Middle frontal gyrus (tissue), 1 donor: ENCODE measurements at regions not wholly inside any gene's neighbourhood (a gene's known extent, or its start where the extent isn't known, plus 50 kb on each side); places are given as distances from the start of the nearest gene placed in this dataset.

ENCODE experiments used
- DNase-seq: peaks from one replicate; pipeline ENCODE4 v3.0.0-alpha.2; 2015; ENCODE audit warnings: low spot score; ENCODE audit errors: extremely low spot score

- DNase-seq: no peak
Observed at GRCh38 chr21:19950347-19950746, 1047.9 kb upstream of the NCAM2 start.

DNA sequence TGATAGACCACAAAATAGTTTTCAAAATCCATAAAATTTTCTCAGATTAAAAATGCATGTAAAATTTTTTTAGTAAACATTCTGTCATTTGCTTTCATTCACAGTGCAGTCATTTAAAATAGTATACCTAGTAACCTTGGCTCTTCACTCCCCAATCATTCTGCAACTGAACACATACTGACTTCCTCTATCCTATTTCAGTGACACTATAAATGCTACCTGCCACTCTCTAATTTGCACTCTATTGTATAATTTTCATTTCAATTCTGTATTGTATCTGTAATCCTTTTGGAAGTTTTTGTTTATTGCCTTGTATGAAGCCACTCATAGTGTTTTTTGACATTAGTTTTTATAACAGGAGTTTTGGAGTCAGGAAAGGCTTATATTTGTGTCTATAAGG is 1029.1 kb upstream of the NCAM2 start:
- DNase-seq: no peak

GRCh38 chr21:19981938-19982337 is 1016.3 kb upstream of the NCAM2 start:
- no peak for DNase-seq

- no peak for DNase-seq
Observed at GRCh38 chr21:19986396-19986795, 1011.8 kb upstream of the NCAM2 start.

DNA sequence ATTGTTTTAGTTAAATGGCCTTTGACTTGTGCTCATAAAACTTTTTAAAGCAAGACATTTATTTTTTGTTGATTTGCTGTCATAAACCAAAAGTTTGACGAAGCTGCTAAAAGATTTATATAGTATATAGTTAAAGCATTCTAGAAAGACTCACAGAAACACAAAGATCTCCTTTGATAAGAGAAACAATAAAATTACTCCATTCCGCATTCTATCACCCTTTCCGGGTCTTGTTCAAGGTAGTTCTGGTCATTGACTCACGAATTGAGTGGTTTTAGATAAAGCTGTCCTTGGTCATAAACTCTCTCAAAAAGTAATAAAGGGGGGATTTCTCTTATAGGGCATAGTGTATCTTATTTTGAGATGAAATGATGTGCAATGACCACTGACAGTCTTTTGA is 1010.5 kb upstream of the NCAM2 start:
- DNase-seq: no peak

DNA sequence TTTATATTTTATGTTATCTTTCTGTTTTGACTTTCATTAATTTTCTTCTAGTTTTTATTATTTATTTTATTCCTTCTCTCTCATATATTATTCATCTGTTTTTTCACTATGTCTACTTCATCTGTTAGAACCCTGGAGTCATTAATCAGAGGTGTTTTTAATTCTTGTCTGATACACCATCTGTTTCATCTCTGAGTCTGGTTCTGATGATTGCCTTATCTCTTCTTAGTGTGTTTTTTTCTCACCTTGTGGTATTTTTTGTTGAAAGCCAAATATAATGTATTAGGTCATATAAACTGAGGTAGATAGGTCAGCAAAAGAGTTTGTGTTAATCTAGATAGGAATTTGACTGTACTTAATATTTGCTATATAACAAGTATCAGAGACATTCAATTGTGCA is 1005.7 kb upstream of the NCAM2 start:
- no peak for DNase-seq

GRCh38 chr21:19993268-19993667 is 1004.9 kb upstream of the NCAM2 start:
- DNase-seq: no peak

DNA sequence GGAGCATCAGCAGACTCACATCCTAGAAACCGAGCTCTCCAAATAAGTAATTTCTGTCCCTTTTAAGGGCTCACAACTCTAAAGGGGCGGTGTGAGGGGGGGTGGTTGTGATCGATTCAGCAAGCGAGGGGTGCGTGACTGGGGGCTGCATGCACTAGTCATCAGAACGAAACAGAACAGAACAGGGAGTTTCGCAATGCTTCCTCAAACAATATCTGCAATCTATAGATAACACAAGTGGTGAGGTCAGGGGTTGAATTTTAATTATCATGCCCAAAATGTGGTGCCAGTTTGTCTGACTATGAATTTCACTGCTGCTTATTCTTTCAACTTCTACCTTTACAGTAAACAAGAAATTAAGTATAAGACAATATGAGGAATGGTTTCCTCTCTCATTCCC is 1003.0 kb upstream of the NCAM2 start:
- no peak for DNase-seq

DNA sequence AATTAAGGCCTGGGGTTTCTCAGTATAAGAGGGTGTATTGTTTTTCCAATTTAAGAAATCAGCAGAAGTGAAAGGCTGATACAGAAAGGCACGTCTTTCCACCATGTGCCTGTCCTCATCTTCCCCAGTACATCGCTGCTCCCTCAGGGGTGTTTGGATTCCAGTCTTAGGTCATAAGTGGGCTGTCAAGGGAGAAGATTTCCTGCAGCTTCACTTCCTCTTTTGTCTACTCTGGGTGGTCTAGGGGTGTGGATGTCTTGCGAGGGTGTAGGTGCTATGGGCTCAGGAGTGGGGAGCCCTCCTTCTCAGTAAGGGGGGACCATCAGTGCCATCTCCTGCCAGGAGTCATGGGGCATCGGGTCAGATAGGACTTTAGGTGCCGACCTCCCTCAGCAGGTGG is 999.8 kb upstream of the NCAM2 start:
- DNase-seq: no peak

DNA sequence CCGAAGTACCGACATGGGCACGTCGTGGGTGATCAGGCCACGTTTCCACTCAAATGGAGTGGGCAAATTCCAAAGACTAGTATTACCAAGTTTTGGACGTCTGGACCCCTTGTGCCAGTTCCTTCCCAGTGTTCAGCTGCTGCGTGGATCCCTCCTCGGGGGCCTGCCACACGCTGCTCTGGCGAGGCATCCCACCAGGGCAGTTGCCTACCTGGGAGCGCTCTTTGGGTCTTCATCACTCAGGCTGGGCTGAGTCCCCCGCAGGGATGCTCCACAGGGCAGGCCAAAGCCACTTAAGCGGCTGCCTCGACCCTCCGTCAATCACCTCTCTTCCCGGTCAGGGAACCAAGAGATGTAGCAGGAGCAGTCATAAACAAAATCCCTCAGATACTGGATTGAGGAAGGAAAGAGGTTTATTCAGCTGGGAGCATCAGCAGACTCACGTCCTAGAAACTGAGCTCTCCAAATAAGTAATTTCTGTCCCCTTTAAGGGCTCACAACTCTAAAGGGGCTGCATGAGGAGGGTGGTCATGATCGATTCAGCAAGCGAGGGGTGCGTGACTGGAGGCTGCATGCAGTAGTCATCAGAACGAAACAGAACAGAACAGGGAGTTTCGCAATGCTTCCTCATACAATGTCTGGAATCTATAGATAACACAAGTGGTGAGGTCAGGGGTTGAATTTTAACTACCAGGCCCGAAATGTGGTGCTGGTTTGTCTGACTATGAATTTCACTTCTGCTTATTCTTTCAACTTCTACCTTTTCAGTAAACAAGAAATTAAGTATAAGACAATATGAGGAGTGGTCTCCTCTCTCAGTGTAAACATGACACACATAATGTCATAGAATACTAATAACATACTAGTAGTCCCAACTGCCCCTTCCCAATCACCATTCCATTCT is 998.6 kb upstream of the NCAM2 start:
- no peak for DNase-seq

DNA sequence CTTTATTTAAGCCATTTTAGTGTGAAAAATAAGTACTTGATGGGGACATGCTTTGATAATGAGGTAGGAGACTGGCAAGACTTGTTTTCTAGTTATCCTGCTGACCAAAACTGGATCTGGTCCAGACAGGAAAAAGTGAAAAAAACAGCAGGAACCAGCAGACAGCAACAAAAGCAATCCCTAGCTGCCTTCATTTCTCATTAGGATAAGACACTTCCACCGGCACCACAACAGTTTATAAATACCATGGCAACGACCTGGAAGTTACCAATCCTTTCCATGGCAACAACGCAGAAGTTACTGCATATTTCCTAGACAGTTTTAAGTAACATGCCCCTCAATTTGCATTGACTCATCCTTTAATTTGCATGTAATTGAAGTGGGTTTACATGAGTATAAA is 993.8 kb upstream of the NCAM2 start:
- no peak for DNase-seq

GRCh38 chr21:20010691-20011200 is 987.5 kb upstream of the NCAM2 start:
- DNase-seq: no peak

- DNase-seq: no peak
Observed at GRCh38 chr21:20013851-20014250, 984.4 kb upstream of the NCAM2 start.

DNA sequence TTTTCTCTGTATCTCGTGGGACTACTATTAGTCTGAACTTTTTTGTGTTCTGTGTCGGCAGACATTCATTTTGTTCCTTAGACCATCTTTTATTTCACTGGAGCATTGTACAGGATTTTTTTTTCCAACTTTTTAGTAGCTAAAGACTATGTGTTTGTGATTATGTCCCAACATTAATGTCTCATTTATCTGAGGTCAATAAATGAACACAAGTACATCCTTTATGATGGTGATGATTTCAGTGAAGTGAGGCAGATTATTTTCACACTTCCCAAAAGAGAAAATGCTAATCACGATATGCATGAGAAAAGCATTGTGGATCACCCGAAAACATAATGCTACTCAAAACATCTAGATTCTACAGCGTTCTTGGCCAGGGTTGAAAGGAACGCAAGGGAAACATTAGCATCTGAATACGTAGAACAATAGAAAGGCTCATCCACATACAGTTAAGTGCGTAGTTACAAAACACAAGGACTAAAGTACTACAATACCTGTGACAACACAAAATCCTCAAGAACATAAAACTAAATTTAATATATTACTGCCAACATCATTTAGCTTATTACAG is 981.7 kb upstream of the NCAM2 start:
- DNase-seq: no peak

DNA sequence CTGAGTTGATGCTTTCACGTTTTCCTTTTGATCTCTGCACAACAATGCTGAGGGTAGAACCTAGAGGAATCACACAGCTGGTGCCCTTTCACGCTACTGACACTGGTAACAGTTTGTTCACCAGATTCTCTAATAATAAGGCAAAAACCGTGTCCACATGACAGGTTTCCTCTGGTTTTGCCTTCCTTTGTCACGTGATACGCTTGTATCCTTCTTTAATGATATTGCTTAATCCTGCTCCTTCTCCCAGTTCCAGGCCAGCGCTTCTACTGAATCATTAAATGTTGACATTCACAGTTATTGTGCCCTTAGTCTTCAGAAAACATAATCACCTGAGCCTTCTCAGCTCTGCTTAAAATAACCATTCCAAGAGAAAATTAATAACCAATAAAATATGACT is 978.2 kb upstream of the NCAM2 start:
- no peak for DNase-seq

GRCh38 chr21:20023193-20023592 is 975.0 kb upstream of the NCAM2 start:
- DNase-seq: no peak

DNA sequence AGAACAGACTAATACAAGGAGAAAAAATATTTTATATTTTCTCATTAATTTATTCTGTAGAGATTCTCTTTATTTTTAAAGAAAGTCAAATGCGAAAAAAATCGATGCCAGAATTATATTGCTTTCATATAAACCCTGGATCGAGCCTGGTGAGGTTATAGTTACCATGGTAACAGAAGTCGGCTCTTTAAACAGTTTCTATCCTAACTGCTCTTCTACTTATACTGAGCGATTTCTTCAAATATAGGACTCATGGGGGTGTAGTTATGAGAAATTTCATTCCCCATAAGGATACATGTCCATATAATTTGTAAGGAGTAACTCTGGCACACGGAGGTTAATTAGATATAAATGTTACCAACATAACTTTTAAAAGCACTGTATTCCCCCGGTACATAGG is 973.5 kb upstream of the NCAM2 start:
- no peak for DNase-seq

DNA sequence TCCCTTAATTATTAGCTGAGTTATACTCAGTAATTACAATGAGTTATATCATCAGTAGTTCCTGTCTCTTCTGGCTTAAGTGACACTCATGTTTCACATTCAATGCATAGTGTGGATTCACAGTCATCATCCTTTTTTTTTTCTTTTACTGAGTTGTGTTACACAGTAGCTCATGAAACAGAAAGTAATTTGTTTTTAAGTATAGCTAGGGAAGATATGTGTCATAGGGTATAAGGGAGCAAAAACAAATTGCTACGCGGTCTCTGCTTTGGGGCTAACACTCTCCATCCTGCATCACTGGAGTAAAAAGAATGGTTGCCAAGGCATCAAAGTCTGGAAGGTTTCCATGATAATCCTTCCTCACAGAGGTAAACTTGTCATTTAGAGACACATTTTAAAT is 971.7 kb upstream of the NCAM2 start:
- DNase-seq: no peak

DNA sequence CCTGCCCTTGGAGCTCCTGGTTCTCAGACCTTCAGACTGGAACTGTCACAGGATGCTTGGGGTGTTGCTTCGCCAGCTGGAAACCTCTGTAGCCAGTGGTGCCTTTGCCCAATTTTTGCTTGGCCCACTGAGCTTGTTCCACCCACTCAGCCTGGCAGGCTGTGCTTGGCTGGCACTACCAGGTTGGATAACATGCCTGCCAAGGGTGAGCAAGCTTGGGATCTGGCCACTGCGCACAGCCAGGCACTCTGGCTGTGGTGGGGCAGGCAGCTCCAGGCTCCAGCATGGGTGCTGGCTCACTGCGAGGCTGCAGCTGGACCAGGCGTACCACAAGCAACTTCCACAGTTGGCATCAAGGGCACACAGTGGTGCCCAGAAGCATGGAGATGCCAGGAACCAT is 967.8 kb upstream of the NCAM2 start:
- DNase-seq: no peak

DNA sequence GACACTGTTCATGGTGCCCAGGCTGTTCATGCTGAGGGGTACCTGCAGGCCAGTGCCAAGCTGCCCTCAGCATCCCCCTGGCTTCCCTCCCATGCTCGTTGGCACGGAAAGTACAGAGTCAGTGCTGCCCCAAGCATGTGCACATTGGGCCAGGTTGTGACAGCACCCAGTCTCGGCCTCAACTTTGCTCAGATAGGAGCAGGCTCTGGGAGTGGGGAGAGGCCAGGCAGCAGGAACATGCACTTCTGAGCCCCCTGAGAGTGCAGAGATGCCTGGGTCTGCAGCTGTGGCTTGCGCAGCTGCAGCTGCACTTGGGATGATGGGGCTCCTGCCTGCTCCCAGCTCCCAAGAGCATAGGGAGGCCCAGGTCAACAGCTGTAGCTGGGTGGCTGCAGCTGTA is 966.4 kb upstream of the NCAM2 start:
- no peak for DNase-seq

GRCh38 chr21:20040768-20041167 is 957.4 kb upstream of the NCAM2 start:
- DNase-seq: no peak

GRCh38 chr21:20045197-20045596 is 953.0 kb upstream of the NCAM2 start:
- no peak for DNase-seq
